Activated T-cell treated with anti-CD3 and anti-CD28 coated beads for 24 hours (primary cell): ENCODE measurements at regions not wholly inside any gene's neighbourhood (a gene's known extent, or its start where the extent isn't known, plus 50 kb on each side); places are given as distances from the start of the nearest gene placed in this dataset.

Source experiments
- DNase-seq: peaks from one replicate; pipeline ENCODE4 v3.0.0-alpha.2; 2020; ENCODE audit warnings: low read depth

DNA sequence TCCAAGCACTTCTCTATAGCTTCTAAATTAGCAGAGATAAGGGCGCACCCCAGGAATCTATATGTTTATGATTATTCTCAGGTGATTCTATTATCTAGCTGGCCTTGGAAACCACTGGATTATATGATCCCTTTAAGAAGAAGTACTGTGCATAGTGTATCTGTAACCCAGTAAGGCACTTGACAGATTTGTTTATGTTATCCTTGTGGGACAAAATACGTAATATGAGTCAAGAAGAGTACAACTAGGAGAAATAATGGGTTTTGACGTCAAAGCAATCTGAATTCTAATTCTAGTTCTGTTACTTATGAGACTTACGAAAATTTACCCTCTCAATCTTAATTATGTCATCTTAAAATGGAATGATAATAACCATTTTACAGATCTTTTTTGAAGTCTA lies 259.6 kb upstream of the NAV3 start:
- DNase-seq = no peak

- no peak for DNase-seq
Measured at GRCh38 chr12:77569876-77570275, 260.8 kb upstream of the NAV3 start.

DNA sequence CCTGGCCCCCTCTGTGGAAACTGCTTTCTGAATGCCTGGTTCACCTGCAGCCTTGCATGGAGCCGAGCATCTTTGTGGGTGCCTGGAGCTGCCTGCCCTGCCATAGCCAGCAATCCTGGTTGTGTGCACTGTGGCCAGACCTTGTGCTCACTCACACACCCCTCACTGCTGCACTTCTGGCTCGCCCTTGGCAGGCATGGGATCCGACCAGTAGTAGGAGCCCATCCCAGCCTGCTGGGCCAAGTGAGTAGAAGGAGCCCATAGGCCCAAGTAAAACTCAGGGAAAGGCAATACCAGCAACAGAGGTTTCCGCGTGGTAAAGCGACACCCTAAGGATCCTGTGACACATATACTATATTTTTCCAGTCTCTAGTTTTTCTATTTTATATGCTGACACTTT lies 270.0 kb upstream of the NAV3 start:
- DNase-seq = no peak

DNA sequence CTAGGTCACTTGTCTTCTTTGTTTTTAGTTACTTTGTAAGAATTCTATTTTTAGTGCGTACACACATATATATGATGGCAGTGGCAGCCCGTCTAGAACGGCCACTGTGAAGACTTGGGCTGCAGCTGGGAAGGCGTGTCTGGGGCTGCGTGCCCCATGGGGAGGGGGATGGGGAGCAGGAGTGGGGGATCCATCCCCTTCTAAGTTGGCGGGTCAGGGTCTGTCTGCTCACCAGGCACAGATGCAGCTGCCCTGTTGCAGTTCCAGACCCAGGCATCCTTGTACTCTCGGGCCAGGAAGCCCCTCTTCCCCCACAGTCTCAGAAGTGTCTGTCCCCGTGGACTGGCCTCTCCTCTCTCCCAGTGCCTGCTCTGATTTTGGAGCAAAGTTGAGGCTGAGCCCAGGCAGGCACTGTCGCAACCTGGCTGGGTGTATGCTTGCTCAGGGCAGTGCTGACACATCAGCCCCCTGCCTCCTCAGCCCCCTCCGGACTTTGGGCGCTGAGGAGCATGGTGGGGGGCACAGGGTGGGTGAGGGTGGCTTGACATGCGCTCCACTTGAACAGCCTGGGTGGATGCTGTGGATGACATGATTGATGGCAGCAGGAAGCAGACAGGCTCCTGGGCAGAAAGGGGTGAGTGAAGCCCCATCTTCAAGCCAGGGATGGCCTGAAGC lies 271.2 kb upstream of the NAV3 start:
- DNase-seq = no peak

- no peak for DNase-seq
Measured at GRCh38 chr12:77555074-77555473, 275.6 kb upstream of the NAV3 start.

DNA sequence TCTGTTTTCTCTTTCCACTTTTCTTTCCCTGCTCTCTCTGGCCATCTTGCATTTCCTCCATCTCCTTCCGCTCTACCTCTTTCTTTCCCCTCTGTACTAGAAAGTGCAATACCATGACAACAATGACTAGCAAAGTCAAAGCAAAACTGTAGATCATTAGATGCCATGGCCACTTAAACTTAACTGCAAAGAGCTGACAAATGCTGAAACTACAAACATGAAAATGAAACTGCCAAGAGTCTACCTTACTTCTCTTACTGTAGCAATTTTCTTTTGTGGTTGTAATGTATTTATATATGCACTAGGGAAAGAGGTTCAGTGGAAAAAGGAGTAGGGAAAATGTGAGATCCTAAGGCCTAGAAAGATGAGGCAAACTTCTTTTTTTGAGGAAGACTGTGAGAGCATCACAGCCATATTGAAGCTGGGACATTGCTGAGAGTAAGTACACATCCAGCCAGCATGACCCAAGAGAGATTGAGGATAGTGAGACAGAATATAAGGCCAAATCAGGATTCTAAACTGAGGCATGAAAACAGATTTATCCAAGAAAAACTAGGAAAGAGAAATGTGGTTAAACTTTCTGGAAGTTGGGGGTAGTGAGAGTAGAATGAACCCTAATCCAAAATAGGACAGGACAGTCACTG lies 276.6 kb upstream of the NAV3 start:
- DNase-seq = no peak

GRCh38 chr12:77549383-77550128 lies 281.1 kb upstream of the NAV3 start:
- no peak for DNase-seq

DNA sequence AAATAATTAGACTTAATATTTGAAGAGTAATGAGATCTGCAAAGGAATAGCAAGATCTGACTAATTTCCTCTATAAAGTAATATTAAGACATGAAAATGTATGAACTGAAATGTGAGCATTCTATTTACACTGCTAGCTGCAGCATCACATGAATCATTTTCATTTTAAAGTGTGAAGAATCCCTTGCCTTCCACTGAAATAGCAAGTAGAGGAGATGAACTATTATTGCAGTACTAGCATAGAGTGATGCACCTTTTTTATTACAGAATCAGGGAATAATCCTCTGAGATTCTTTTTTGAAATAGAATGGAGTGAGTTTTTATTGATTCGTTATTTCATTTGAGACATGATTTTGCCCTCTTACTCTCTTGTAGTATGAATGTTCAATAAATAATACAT lies 281.9 kb upstream of the NAV3 start:
- DNase-seq = no peak

GRCh38 chr12:77540097-77540496 lies 290.6 kb upstream of the NAV3 start:
- DNase-seq = no peak

DNA sequence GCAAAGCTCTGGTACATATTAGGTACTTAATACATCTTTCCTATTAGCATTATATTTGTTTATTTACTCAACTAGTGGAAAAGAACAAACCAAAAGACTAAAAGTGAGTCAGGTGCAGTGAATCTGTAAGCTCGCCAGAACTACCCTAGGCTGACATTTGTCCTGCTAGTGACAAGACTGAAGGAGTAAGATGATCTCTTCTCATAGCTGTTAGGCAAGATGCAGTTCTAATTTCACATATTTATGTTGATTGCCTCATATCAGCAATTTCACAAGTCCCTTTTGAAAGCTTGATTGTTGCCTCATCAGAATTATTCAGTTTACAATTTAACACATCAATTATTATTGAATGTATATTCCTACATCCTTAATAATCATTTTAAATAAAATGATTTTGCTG lies 293.0 kb upstream of the NAV3 start:
- DNase-seq = no peak

DNA sequence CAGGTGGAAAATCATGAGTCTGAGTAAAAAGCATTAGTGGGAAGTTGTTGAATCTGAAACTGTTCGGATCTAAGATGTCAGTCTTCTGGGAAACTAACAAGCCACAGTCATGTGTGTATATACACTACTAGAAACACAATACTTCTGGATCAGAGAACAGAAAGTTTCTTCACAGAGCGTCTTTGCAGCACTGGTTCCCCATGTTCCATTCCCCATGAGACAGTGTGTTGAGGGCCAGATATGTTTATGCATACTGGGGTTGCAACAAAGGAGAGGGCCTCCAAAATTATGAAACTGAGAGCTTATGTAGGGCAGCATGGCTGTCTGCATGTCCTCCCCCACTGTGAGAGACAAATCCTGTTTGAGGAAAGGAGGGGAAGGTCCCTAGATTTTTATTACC lies 295.0 kb upstream of the NAV3 start:
- no peak for DNase-seq

GRCh38 chr12:77531912-77532311 lies 298.8 kb upstream of the NAV3 start:
- no peak for DNase-seq

DNA sequence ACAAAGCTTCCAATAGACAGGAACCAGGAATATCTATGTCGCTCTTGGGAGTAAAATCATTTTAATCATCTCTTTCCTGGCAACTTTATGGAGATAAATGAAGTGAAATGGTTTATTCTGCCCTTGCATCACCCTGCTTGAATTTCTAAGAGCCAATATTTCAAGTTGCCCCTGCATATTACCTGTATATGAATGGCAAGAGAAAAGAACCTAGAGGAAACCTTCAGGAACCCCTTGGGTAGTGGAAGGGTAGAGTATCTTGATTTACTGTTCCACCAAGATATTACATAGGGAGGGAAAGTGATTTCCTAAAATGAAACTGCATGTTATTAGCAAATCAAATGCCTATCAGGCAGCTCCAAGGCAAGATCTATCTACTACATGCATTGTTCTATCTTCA lies 308.4 kb upstream of the NAV3 start:
- no peak for DNase-seq

GRCh38 chr12:77521508-77522115 lies 309.1 kb upstream of the NAV3 start:
- no peak for DNase-seq

GRCh38 chr12:77514511-77514910 lies 316.2 kb upstream of the NAV3 start:
- no peak for DNase-seq

- no peak for DNase-seq
Measured at GRCh38 chr12:77510985-77511384, 319.7 kb upstream of the NAV3 start.

GRCh38 chr12:77504466-77504865 lies 326.2 kb upstream of the NAV3 start:
- no peak for DNase-seq

- DNase-seq = no peak
Measured at GRCh38 chr12:77500089-77500488, 330.6 kb upstream of the NAV3 start.

DNA sequence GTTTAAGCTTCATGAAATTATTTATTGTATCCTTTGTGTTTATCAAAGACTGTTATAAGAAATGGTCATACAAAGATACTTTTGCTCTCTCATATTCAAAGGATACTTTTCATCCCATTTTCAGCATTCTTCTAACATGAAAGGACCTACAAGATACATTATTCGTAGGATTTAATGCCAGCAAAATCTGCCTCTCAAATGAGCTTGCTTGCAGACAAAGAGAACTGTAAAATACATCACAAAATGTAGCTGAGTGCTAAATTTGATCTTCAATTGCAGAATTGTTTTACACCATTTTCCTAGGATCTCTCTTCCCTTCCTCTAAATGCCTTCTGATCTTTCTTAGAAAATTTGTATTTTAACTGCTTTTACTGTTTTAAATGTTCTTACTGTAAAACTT lies 333.0 kb upstream of the NAV3 start:
- DNase-seq = no peak

DNA sequence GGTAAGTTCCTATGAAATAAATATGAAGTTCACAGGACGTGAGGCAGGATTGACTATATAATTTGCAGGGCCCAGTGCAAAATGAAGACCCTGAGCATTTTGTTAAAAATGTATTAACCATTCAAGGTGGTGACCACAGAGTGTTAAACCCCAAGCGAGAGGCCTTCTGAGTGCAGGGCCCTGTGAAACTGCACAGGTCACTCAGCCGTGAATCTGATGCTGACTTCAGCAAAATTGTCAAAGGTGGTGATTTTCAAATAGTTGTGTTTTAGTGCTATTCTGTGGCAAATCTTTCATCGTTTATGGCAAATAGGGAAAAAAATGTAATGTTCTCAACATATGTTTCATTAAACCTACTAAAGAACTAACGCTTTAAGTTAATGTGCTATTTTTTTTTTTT lies 334.0 kb upstream of the NAV3 start:
- no peak for DNase-seq

DNA sequence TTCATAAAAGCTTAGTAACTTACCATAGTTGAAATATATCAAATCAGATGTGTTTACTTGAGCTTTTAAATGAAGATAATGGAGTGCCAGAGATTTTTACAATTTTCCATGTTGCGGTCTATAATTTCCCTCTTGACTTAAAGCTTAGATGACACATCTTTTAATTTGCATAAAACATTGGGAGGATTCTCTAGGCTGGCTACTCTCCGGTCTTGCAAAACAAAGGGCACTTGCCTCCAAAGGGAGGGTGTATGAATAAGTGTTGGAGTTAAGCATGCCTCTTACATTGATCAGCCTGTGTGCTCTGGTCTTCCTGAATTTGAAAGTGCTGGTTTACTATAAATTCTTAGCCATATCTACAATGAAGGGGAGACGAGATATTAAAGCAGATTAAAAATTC lies 336.4 kb upstream of the NAV3 start:
- DNase-seq = no peak

GRCh38 chr12:77493302-77494168 lies 337.2 kb upstream of the NAV3 start:
- no peak for DNase-seq
